ENCODE measurements at regions not wholly inside any gene's neighbourhood (a gene's known extent, or its start where the extent isn't known, plus 50 kb on each side); places are given as distances from the start of the nearest gene placed in this dataset.

- TF ChIP-seq, protein P1, sequence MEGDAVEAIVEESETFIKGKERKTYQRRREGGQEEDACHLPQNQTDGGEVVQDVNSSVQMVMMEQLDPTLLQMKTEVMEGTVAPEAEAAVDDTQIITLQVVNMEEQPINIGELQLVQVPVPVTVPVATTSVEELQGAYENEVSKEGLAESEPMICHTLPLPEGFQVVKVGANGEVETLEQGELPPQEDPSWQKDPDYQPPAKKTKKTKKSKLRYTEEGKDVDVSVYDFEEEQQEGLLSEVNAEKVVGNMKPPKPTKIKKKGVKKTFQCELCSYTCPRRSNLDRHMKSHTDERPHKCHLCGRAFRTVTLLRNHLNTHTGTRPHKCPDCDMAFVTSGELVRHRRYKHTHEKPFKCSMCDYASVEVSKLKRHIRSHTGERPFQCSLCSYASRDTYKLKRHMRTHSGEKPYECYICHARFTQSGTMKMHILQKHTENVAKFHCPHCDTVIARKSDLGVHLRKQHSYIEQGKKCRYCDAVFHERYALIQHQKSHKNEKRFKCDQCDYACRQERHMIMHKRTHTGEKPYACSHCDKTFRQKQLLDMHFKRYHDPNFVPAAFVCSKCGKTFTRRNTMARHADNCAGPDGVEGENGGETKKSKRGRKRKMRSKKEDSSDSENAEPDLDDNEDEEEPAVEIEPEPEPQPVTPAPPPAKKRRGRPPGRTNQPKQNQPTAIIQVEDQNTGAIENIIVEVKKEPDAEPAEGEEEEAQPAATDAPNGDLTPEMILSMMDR (IDR thresholded peaks at IDR 0.05), result no peak
- no peak for TF ChIP-seq POLR2A (IDR thresholded peaks at IDR 0.05)
These were observed 221.3 kb upstream of the CDIN1 start for GRCh38 chr15:36358094-36358493.
